Lower leg skin (tissue), 3 donors: ENCODE measurements at regions not wholly inside any gene's neighbourhood (a gene's known extent, or its start where the extent isn't known, plus 50 kb on each side); places are given as distances from the start of the nearest gene placed in this dataset.

Experiments
- POLR2A ChIP-seq, 2 donors: fragments of 450-650 bp; IDR thresholded peaks; one replicate each; pipeline ENCODE4 v1.6.1; 2016 to 2017; ENCODE audit warnings: antibody characterized with exemption in 2 of 2, mild to moderate bottlenecking in 1 of 2, moderate library complexity in 1 of 2
- TF ChIP-seq, protein P1 (sequence below), 3 donors: fragments of 450-650 bp; IDR thresholded peaks; one replicate each; pipeline ENCODE4 v1.5.1; 2016; ENCODE audit warnings: antibody characterized with exemption in 3 of 3, mild to moderate bottlenecking in 3 of 3, moderate library complexity in 2 of 3

DNA sequence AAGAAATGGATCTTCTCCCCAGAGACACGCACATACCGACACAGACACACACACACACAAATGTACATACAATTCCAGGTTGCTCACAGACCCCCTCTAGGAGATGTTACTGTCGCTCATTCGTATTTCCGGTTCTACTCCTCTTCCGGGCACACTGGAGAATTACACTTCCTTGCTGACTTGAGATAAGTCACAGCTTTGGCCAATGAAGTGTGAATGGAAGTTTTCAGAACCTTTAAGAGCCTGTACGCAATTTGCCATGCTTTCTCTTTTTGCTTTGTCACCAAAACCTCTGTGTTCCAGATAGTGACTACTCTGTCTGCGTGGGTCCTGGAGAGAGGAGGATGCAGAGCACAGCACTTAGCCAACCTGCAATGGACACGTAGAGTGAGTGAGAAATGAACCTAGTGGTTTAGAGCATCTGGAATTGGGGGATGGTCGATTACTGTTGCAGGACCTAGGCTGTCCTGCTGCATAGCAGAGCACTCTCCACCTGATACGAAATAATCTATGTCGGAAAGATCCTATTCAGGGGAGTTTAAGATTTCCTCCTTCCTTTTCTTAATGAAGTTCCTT is 239.5 kb upstream of the TET2 start:
- TF ChIP-seq, protein P1, sequence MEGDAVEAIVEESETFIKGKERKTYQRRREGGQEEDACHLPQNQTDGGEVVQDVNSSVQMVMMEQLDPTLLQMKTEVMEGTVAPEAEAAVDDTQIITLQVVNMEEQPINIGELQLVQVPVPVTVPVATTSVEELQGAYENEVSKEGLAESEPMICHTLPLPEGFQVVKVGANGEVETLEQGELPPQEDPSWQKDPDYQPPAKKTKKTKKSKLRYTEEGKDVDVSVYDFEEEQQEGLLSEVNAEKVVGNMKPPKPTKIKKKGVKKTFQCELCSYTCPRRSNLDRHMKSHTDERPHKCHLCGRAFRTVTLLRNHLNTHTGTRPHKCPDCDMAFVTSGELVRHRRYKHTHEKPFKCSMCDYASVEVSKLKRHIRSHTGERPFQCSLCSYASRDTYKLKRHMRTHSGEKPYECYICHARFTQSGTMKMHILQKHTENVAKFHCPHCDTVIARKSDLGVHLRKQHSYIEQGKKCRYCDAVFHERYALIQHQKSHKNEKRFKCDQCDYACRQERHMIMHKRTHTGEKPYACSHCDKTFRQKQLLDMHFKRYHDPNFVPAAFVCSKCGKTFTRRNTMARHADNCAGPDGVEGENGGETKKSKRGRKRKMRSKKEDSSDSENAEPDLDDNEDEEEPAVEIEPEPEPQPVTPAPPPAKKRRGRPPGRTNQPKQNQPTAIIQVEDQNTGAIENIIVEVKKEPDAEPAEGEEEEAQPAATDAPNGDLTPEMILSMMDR (IDR thresholded peaks at IDR 0.05), result no peak
- no peak for TF ChIP-seq POLR2A (IDR thresholded peaks at IDR 0.05)
